GM04503 (cell line): ENCODE measurements at regions not wholly inside any gene's neighbourhood (a gene's known extent, or its start where the extent isn't known, plus 50 kb on each side); places are given as distances from the start of the nearest gene placed in this dataset.
"Not testable (repeated sequence)": the region's sequence is repeated elsewhere in the genome, so short reads cannot be mapped to it uniquely, and the experiment has no call there.

Source experiments
- DNase-seq: peaks from one replicate; pipeline ENCODE4 v3.0.0-alpha.2; 2012; ENCODE audit warnings: low read depth

GRCh38 chr6:4354181-4354580, 218.8 kb upstream of the ECI2 start:
- no peak for DNase-seq

- no peak for DNase-seq
Measured at GRCh38 chr6:4352731-4353130, 217.4 kb upstream of the ECI2 start.

GRCh38 chr6:4352322-4352669, 216.9 kb upstream of the ECI2 start:
- no peak for DNase-seq

- peak; percentile 90 for DNase-seq
Measured at GRCh38 chr6:4351520-4352321, 216.3 kb upstream of the ECI2 start.

- DNase-seq, result no peak
Measured at GRCh38 chr6:4350567-4351519, 215.5 kb upstream of the ECI2 start.

GRCh38 chr6:4349931-4350330, 214.6 kb upstream of the ECI2 start:
- DNase-seq, result no peak

GRCh38 chr6:4349323-4349722, 213.9 kb upstream of the ECI2 start:
- DNase-seq, result no peak

GRCh38 chr6:4348462-4349112, 213.2 kb upstream of the ECI2 start:
- no peak for DNase-seq

GRCh38 chr6:4347877-4348276, 212.5 kb upstream of the ECI2 start:
- DNase-seq, result no peak

- DNase-seq, result no peak
Measured at GRCh38 chr6:4346659-4347333, 211.4 kb upstream of the ECI2 start.

GRCh38 chr6:4345543-4345942, 210.2 kb upstream of the ECI2 start:
- DNase-seq, result no peak

- DNase-seq, result no peak
Measured at GRCh38 chr6:4344317-4344899, 209.0 kb upstream of the ECI2 start.

GRCh38 chr6:4342407-4343137, 207.2 kb upstream of the ECI2 start:
- DNase-seq, result no peak

- DNase-seq, result no peak
Measured at GRCh38 chr6:4341078-4341797, 205.9 kb upstream of the ECI2 start.

GRCh38 chr6:4340544-4340943, 205.2 kb upstream of the ECI2 start:
- no peak for DNase-seq

GRCh38 chr6:4338884-4339283, 203.5 kb upstream of the ECI2 start:
- DNase-seq, result no peak

- no peak for DNase-seq
Measured at GRCh38 chr6:4336778-4337442, 201.5 kb upstream of the ECI2 start.

GRCh38 chr6:4336084-4336483, 200.7 kb upstream of the ECI2 start:
- DNase-seq, result no peak

GRCh38 chr6:4334158-4334740, 198.9 kb upstream of the ECI2 start:
- not testable (repeated sequence) for DNase-seq
